HG02588 (cell line): ENCODE measurements at regions not wholly inside any gene's neighbourhood (a gene's known extent, or its start where the extent isn't known, plus 50 kb on each side); places are given as distances from the start of the nearest gene placed in this dataset.
"Not testable (repeated sequence)": the region's sequence is repeated elsewhere in the genome, so short reads cannot be mapped to it uniquely, and the experiment has no call there.

Experiments used
- ATAC-seq: cut with Tn5 transposase; IDR thresholded peaks from one replicate; pipeline ENCODE4 v1.9.1; 2021; ENCODE audit warnings: mild to moderate bottlenecking, moderate library complexity; ENCODE audit not compliant: unreplicated experiment

DNA sequence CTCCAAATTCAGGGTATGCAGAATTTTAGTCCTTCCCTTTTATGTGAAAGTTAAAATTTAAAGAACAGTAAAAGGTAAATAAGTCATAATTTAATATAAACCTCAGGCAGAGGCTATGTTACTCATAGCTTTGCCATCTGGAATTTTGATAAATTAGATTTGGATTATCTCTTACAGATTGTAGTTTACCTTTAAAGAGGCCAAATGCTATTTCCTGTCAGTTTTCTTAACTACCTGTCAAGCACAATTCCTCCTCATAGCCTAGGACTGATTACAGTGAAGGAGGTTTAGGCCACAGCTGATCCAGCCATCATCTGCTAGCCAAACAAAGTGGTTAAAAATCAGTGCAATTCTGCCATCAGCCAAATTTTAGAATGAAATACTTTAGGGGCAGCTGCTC is 128.1 kb downstream of the MFAP3L start:
- ATAC-seq, result no peak

DNA sequence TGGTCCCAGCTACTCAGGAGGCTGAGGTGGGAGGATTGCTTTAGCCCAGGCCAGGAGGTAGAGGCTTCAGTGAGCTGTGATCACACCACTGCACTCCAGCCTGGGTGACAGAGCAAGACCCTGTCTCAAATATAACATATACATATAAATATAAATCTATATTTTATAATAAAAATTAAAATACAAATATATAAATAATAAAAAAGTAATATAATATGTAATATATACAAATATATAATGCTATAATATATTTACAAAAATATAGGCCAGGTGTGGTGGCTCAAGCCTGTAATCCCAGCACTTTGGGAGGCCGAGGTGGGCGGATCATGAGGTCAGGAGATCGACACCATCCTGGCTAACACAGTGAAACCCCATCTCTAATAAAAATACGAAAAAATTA is 131.4 kb downstream of the MFAP3L start:
- not testable (repeated sequence) for ATAC-seq

DNA sequence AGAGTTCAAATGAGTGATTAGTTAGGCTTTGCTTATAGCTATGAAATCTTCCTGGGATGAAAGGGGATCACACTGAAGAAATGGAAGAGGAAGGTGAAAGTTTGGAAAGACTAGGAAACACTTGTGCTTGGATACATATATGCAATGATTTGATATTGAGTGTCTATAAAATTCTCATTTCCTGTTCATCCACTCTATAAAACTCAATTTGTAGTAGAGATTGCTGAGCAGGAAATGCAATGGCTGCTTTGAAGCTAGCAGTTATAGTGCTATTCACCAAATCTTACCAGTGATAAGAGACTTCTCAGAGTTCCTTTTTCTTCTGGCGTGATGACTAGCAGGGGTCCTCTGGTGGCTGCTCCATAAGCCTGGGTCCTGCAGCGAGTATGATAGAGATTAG is 128.1 kb upstream of the HPF1 start:
- ATAC-seq, result no peak

DNA sequence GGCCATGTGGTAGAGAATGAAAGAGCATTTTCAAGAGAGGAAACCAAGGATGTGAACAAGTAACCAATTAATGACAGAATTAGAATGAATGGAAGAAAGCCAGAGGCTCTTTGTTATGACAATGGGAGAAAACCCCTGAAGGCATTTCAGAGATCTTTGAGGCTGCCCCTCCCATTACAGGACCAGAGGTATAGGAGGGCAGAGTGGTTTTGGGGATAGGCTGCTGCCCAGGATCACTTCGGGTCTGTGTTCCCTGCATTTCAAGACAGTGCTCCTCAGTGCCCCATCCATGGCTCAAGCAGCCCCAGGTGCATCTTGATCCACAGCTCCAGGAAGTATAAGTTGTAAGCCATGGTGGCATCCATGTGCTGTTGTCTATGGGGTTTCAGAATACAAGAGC is 124.0 kb upstream of the HPF1 start:
- no peak for ATAC-seq

DNA sequence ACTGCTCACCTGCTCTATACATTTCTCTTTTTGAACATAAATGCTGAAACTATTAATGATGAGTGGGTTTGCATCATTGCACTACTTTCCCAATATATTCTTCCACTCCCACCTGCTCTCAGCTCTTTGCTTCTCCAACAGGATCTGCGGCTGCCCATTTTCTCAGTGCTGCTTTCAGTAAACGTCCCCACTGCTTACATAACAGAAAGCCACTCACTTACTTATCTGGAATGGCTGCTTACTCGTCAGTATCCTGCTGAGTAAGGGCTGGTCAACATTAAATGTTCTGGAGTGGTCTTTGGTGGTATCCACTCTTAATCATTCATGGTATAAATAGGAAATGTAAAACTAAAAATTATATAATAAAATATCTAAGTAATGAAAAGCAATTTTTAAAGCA is 112.8 kb upstream of the HPF1 start:
- no peak for ATAC-seq

DNA sequence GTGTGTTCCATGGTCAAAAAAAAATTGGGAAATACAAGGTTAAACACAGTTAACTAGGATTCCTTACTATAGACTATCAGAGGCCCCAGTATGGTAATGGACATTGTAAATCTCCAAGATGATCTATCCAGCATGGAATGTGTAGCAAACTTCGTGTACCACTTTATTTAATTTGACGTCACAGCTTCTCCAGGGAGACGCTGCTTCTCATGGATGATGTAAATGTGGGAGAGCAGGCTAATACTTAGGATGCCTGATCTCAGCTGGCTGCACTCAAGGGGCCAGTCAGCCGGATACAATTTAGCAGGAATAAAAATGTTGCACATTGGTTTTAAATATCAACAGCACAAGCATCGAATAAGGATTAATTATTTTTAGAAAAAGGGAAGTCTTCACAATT is 111.7 kb upstream of the HPF1 start:
- no peak for ATAC-seq

DNA sequence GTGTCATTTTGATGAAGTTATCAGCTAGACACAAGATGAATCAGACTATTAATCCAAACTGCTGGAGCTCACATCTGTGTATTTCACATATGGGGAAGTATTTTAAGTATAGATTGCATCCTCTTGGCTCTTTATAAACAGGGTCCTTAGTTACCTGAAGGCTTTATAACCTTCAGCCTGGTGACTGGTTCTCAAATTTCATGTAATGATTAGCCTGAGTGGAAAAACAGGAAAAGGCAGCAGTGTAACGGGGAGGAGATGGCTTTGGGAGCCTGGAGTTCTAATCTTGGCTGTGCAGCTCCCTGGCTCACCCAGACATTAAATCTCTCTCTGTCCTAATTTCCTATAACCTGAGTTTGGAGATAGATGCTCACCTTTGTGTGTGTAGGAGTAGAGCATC is 103.8 kb upstream of the HPF1 start:
- no peak for ATAC-seq

DNA sequence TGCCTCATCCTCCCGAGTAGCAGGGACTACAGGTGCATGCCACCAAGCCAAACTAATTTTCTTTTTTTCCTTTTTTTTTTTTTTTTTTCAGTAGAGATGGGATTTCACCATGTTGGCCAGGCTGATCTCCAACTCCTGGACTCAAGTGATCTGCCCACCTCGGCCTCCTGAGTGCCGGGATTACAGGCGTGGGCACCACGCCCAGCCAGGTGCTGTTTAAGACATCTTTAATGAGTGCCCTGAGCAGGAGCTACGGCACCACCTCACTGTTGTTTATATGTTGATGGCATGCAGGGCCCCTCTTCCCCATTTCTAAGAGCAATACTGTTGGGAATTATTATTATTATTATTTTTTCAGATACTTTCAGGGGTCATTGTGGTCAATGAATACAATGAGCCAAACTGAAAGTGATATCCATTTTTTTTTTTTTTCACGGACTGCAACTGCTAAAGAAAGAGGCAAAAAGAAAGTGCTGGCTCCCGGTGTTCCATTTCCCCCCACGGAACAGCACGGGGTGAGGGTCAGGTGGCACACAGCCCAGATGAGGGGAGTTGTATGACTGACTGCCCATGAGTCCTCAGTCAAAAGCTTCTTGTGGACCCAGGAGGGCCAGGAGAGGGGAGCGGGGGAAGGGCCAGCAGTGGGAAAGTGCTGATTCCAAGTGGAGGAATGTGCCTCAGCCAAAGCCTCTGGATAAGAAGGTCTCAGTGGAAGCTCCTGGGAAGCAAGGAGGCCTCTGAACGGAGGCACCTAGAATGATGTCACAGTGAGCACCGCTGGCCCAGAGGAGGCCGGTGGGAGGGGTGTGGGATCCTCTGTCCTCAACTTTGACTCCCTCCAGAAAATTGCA is 101.8 kb upstream of the HPF1 start:
- ATAC-seq, result no peak

DNA sequence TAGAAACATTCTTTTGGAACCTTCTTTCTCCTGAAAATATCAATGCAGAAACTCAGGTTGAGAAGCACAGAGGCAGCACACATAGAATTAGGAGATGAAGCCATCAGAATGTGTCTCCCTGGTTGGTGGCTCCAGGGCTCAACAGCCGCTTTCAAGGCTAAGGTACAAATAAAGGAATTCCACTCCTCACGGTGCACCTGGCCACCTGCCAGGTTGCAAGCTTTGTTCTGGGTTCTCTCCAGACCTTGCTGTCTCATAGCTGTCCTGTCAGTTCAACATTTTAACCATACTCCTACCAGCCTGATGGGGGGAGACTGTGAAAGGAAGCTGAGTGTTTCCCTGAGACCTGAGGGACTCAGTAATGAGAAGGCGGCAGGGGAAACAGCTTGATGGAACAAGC is 96.3 kb upstream of the HPF1 start:
- no peak for ATAC-seq

DNA sequence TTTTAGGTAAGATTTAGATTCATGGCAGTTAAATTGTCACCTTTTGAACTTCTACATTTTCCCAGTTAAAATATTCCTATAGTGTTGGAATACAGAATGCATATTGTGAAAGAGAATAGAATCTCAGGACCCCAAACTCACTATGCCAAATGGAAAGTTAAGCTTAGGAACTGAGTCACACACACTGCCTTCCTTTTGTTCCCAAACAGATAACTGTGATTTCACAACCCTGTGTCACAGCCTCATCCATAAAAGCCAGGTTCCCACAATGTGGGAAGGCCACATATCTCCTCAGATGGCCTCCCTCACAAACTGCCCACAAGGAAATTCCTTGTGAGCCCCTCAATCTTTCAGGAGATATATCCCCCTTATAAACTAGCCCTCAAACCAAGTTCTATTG is 94.7 kb upstream of the HPF1 start:
- no peak for ATAC-seq

DNA sequence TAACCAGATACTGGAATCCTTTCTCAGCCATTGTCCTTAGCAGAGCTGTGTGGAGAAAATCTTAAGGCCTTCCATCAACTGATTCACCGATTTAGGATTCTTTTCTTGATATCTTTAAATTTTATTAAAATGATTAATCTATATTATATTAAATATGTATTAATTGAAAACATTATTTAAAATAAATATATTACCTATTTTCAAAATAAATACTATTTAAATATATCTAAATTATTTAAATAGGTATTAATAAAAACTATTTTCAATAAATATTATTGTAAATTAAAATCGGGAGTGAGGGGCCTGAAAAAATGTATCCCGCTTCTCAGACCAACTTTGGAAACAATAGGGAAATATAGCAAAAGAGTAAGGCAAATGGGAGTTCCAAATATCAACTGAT is 94.0 kb upstream of the HPF1 start:
- ATAC-seq, result no peak

DNA sequence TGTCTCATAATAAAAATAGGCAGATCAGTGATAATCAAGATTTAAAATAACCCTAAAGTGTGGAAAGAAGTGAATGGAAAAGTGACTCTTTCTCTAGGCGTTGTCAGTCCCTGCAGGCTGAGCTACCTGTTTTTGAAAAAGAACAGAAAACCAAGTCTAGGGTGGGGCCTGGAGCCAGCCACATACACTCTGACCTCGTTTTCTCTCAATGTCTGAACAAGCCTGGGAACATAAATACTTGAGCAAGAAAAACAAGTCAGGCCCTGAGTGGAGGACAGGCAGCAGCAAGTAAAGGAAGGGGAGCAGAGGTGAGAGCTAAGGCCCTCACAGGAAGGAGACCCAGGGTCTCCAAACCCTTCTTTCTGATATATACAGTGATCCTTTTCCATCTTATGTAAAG is 91.7 kb upstream of the HPF1 start:
- ATAC-seq, result no peak

DNA sequence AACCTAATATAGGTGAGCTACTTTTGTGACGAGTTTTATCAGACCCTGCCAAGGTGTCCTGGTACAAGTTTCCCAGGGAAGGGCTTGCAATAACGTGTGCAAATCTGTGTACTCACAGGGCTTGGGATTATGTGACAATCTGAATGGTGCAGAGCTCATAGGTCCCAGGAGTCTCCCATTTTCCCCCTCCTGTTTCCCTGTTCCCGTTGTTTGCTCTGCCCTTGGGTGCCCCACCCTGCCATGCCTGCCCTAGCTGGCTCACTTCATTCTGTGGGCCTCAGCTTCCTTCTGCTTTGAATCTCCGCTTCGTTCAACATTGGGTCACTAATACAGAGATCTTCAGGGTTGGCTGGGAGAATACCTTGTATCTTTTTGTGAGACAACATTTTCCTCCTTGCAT is 90.3 kb upstream of the HPF1 start:
- no peak for ATAC-seq

DNA sequence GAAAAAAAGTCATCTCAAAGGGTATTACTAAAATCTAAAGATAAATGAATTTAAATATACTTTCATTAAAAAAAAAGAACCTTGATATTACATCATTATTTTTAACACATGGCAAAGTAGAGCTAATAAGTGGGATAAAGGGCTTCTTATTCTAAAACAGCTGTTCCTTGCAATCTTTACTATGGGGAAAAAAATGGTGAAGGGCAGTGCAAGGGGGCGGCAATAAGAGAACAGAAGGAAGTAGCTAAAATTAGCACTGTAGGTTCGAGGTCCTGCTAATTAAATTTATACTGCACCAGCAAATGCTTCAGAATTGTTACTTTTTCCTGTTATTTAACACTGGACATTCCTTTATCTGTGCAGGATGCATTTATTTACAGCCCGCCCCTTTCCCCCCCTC is 89.4 kb upstream of the HPF1 start:
- no peak for ATAC-seq

DNA sequence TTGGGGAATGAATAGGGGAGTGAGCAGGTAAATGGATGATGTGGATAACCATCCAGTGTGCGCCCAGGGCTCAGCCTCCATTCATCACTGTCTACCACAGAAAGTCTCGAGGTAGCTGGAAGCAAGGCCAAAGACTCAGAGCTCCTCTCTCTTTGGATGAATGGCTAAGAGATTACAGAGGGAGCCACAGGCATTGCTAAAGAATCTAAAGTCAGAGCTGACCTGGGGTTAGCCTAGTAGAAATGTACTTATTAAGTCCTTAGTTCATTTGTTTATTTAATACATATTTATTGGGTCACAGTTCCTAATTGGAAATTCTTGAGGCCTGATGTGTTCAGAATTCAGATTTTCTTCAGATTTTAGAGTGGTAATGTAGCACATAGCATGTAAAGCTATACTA is 88.7 kb upstream of the HPF1 start:
- no peak for ATAC-seq

DNA sequence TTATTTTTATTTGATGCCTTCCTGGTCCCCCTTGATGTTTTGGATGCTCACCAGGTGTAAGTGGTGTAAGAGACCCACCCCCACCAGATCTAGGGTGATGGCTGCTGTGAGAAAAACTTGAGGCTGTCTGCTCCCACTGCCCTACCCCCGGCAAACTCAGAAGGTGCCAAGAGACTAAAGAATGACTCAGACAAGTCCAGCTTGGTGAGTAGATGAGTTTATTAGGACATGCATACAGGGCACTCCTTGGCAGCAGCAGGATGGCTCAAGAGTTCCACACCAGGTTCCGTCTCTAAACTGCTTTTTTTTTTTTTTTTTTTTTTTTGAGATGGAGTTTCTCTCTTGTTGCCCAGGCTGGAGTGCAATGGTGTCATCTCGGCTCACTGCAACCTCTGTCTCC is 84.0 kb upstream of the HPF1 start:
- ATAC-seq, result no peak

DNA sequence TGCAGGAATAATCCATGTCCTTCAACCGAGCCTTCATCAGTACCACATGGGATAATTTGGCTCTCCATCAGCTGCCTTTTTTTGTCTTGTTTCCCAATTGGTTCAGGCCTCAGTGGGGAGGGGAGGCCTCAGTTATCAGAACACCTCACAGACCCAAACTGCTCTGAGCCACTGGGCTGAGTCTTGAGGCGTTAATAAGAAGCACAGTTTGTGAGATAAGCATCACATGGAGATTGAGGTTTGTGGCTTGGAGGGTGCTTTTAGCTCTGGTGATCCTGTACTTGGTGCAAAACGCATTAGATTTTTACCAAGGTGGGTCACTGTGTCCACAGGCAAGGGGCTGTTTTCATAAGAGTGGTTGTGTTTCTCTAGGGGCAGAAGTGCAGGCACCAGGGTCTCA is 82.8 kb upstream of the HPF1 start:
- ATAC-seq, result no peak

DNA sequence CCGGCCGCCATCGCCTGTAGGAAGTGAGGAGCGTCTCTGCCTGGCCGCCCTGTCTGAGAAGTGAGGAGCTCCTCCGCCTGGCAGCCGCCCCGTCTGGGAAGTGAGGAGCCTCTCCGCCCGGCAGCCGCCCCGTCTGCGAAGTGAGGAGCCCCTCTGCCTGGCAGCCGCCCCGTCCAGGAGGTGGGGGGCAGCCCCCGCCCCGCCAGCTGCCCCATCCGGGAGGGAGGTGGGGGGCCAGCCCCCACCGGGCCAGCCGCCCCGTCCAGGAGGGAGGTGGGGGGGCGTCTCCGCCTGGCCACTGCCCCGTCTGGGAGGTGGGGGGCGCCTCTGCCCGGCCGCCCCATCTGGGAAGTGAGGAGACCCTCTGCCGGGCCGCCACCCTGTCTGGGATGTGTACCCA is 70.6 kb upstream of the HPF1 start:
- not testable (repeated sequence) for ATAC-seq

DNA sequence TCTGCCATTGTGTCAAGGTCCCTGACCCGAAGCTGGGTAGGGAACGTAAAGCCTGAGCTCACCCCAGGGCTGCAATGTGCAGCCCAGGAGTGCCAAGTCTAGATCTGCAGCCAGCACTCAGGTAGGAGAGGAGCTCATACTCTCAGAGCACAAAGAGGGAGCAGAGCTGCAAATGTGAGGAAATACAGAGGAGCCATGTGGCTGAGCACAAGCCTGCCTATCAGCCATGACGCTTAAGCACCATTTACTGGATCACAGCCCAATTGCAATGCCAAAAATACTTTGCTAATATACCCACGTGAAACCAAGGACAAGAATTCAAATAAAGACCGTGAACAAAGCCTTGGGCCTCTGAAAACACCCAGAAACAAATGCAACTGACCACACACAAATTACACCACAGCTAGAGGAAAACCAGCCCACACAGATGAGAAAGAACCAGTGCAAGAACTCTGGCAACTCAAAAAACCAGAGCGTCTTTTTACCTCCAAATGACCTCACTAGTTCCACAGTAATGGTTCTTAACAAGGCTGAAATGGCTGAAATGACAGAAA is 69.0 kb upstream of the HPF1 start:
- ATAC-seq, result no peak

DNA sequence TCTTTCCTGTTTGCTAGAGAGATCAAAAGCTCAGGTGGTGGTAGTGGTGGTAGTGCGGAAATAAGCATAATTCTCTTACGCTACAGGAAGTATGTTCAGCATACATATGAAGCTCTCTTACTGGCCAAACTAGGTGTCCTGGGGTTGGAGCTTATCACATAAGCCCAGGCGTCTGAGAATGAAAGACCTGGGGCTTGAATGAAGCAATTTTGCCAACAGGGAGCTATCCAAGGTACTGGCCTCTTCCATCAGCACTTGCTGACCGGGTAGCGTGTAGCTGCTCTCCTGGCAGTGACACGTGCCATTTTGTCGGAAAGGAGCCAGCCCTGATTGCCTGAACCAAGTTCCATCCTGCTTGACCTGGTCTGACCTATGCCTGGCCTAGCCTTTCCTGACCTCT is 65.9 kb upstream of the HPF1 start:
- ATAC-seq, result no peak

DNA sequence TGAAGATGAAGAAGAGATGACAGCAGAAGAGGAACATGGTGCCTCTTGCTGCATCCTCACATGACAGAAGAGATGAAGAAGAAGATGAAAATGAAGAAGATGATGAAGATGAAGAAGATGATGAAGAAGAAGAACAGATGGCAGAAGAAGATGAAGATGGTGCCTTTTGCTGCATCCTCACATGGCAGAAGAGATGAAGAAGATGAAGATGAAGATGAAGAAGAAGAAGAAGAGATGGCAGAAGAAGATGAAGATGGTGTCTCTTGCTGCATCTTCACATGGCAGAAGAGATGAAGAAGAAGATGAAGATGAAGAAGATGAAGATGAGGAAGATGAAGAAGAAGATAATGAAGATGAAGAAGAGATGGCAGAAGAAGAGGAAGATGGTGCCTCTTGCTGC is 63.7 kb upstream of the HPF1 start:
- ATAC-seq, result no peak

DNA sequence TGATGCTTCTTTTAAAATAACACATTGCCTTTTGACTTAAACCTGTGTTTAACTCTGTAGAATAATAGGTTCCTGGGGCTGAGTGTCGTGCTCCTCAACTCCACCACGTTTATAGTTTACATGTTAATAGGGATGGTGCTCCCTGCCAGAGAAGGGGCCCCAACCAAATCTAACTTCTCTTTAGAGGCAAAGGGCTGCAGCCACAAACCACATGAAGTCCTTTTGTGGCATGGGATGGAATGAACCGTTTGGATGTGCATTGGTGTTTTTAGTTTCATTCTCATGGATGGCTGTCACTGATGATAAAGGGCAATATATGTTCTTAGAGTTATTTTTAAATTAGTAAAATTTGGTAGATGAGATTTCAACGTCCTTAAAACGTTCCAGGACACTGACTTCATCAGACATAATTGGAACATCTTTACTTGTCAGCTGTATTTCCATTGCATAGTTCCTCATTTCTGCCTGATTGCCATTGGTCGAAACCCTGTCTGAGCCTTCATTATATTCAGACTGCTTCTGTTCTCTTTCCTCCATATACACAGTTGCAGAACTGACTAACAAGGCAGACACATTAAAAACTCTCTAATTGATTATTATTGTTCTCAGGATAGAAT is 60.4 kb upstream of the HPF1 start:
- peak; percentile 42 for ATAC-seq

DNA sequence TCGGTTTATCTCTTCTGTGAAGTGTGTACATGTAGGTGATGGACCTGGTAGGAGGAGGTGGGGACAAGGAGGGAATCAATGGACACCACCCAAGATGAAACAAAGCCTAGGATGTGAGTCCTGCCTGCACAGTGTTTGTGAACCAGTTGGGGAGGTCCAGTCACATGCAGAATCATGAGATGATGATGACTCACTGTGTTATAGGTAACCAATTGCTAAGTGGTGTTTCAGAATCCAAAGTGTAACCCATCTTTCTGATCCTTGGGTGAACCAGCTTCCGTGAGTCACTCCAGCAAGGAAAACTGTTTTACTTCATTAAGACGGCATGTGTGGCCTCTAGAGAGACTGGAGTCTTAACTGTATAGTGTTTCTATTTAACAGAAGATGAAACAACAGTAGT is 57.9 kb upstream of the HPF1 start:
- ATAC-seq, result peak; percentile 47
